DMS53 treated with DMSO at 0.1 percent for 48 hours (cell line): ENCODE measurements at regions not wholly inside any gene's neighbourhood (a gene's known extent, or its start where the extent isn't known, plus 50 kb on each side); places are given as distances from the start of the nearest gene placed in this dataset.

Source experiments
- DNase-seq: peaks from one replicate; lab custom pipeline; 2025; ENCODE audit not compliant: unreplicated experiment; lab: John Stamatoyannopoulos, UW

GRCh38 chr11:115005663-115006062, 327.3 kb downstream of the NXPE2 start:
- no peak for DNase-seq

- DNase-seq: no peak
These were observed 329.5 kb downstream of the NXPE2 start for GRCh38 chr11:115007851-115008250.

GRCh38 chr11:115008799-115009198, 330.5 kb downstream of the NXPE2 start:
- no peak for DNase-seq

GRCh38 chr11:115017529-115017928, 339.2 kb downstream of the NXPE2 start:
- DNase-seq: no peak

GRCh38 chr11:115030166-115030565, 351.8 kb downstream of the NXPE2 start:
- no peak for DNase-seq

- DNase-seq: no peak
These were observed 358.3 kb downstream of the NXPE2 start for GRCh38 chr11:115036406-115037180.

- DNase-seq: no peak
These were observed 363.7 kb downstream of the NXPE2 start for GRCh38 chr11:115042002-115042401.

- DNase-seq: no peak
These were observed 369.3 kb downstream of the NXPE2 start for GRCh38 chr11:115047631-115048030.

- no peak for DNase-seq
These were observed 371.5 kb downstream of the NXPE2 start for GRCh38 chr11:115049796-115050195.

GRCh38 chr11:115050756-115051155, 372.4 kb downstream of the NXPE2 start:
- DNase-seq: no peak

- no peak for DNase-seq
These were observed 373.7 kb downstream of the NXPE2 start for GRCh38 chr11:115051938-115052590.

- DNase-seq: no peak
These were observed 374.3 kb downstream of the NXPE2 start for GRCh38 chr11:115052601-115053000.

GRCh38 chr11:115054570-115055538, 376.5 kb downstream of the NXPE2 start:
- DNase-seq: no peak

GRCh38 chr11:115056514-115056913, 378.2 kb downstream of the NXPE2 start:
- DNase-seq: no peak

GRCh38 chr11:115060840-115061239, 382.5 kb downstream of the NXPE2 start:
- no peak for DNase-seq

- DNase-seq: no peak
These were observed 387.0 kb downstream of the NXPE2 start for GRCh38 chr11:115065314-115065713.

GRCh38 chr11:115065830-115066664, 387.7 kb downstream of the NXPE2 start:
- DNase-seq: no peak

GRCh38 chr11:115067471-115067870, 389.1 kb downstream of the NXPE2 start:
- DNase-seq: no peak

- DNase-seq: no peak
These were observed 389.7 kb downstream of the NXPE2 start for GRCh38 chr11:115067900-115068530.

- DNase-seq: no peak
These were observed 391.3 kb downstream of the NXPE2 start for GRCh38 chr11:115069599-115069998.
